ENCODE measurements at regions not wholly inside any gene's neighbourhood (a gene's known extent, or its start where the extent isn't known, plus 50 kb on each side); places are given as distances from the start of the nearest gene placed in this dataset.

DNA sequence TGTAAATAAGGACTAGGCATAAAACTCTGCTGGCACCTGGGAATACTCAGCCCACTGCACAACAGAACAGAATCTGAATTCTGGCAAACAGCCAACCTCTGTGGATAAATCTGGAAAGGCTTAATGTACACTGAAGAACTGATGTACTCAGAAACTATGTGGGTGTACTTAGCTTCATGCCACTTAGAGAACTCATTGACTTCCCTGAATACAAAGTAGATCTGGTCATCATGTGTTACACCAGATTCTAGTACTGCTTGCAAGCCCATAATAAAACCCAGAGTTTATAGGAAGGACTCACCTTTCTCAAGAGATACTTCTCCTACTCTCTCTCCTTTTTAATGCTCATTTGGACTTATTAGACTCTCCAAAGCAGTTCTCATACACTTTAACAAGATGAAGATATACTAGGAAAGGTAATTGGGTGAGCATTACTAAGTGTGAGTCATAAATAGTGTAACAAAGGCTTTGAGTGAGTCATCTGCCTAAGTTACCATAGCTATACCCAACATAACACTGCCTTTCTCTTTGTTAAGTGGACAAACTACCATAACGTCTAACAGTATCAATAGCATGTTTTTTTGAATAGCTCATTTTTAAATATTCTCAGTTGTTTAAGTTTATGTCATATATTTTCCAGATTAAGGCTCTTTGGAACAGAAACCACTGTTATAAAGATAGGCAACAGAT is 309.1 kb downstream of the MDFIC start:
- no peak overlapping the region for H3K27ac ChIP-seq (ENCODE audit: low read length)
- no peak overlapping the region for H3K4me3 ChIP-seq (ENCODE audit: low read length)
- H3K27me3 ChIP-seq (ENCODE audit: insufficient read depth, low read depth, low read length), result no peaks in the 10 kb centered on the region
- no peaks in the 10 kb centered on the region for H3K36me3 ChIP-seq (ENCODE audit: insufficient read depth, low read length)
- no peaks in the 10 kb centered on the region for H3F3A ChIP-seq (ENCODE audit: insufficient read depth, low read length, poor library complexity, severe bottlenecking)
- H2AFZ ChIP-seq (ENCODE audit: low read depth, low read length), result no peak overlapping the region
- no peaks in the 10 kb centered on the region for H3K9me3 ChIP-seq (ENCODE audit: low read length)
- TF ChIP-seq POLR2AphosphoS5 (IDR thresholded peaks at IDR 0.05), result no peak
- TF ChIP-seq MXI1 (conservative IDR thresholded peaks at IDR 0.05; ENCODE audit: poor library complexity, severe bottlenecking), result no peak
- no peak for TF ChIP-seq EZH2 (IDR thresholded peaks at IDR 0.05; ENCODE audit: borderline replicate concordance, insufficient read depth, low read length, poor library complexity, severe bottlenecking)
- TF ChIP-seq, protein P1, sequence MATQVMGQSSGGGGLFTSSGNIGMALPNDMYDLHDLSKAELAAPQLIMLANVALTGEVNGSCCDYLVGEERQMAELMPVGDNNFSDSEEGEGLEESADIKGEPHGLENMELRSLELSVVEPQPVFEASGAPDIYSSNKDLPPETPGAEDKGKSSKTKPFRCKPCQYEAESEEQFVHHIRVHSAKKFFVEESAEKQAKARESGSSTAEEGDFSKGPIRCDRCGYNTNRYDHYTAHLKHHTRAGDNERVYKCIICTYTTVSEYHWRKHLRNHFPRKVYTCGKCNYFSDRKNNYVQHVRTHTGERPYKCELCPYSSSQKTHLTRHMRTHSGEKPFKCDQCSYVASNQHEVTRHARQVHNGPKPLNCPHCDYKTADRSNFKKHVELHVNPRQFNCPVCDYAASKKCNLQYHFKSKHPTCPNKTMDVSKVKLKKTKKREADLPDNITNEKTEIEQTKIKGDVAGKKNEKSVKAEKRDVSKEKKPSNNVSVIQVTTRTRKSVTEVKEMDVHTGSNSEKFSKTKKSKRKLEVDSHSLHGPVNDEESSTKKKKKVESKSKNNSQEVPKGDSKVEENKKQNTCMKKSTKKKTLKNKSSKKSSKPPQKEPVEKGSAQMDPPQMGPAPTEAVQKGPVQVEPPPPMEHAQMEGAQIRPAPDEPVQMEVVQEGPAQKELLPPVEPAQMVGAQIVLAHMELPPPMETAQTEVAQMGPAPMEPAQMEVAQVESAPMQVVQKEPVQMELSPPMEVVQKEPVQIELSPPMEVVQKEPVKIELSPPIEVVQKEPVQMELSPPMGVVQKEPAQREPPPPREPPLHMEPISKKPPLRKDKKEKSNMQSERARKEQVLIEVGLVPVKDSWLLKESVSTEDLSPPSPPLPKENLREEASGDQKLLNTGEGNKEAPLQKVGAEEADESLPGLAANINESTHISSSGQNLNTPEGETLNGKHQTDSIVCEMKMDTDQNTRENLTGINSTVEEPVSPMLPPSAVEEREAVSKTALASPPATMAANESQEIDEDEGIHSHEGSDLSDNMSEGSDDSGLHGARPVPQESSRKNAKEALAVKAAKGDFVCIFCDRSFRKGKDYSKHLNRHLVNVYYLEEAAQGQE (IDR thresholded peaks at IDR 0.05; ENCODE audit: borderline replicate concordance), result no peak
- no peak for TF ChIP-seq TAF1 (IDR thresholded peaks at IDR 0.05; ENCODE audit: low read depth)
- TF ChIP-seq SMC3 (conservative IDR thresholded peaks at IDR 0.05; ENCODE audit: poor library complexity), result no peak
- TF ChIP-seq RAD21 (conservative IDR thresholded peaks at IDR 0.05), result no peak
- TF ChIP-seq EP300 (conservative IDR thresholded peaks at IDR 0.05; ENCODE audit: poor library complexity, severe bottlenecking), result no peak
- TF ChIP-seq, protein P2, sequence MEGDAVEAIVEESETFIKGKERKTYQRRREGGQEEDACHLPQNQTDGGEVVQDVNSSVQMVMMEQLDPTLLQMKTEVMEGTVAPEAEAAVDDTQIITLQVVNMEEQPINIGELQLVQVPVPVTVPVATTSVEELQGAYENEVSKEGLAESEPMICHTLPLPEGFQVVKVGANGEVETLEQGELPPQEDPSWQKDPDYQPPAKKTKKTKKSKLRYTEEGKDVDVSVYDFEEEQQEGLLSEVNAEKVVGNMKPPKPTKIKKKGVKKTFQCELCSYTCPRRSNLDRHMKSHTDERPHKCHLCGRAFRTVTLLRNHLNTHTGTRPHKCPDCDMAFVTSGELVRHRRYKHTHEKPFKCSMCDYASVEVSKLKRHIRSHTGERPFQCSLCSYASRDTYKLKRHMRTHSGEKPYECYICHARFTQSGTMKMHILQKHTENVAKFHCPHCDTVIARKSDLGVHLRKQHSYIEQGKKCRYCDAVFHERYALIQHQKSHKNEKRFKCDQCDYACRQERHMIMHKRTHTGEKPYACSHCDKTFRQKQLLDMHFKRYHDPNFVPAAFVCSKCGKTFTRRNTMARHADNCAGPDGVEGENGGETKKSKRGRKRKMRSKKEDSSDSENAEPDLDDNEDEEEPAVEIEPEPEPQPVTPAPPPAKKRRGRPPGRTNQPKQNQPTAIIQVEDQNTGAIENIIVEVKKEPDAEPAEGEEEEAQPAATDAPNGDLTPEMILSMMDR (IDR thresholded peaks at IDR 0.05; ENCODE audit: poor library complexity, severe bottlenecking), result no peak
- H3K79me2 ChIP-seq (replicated peaks; ENCODE audit: insufficient read depth, low read length), result no peaks in the 10 kb centered on the region
- H3K4me2 ChIP-seq (ENCODE audit: low read length), result no peak overlapping the region
- H3K9ac ChIP-seq (ENCODE audit: low read length), result no peak overlapping the region
- H4K20me1 ChIP-seq (ENCODE audit: insufficient read depth), result no peaks in the 10 kb centered on the region
- H3K9me2 ChIP-seq (ENCODE audit: insufficient read depth, low read length), result no peaks in the 10 kb centered on the region

DNA sequence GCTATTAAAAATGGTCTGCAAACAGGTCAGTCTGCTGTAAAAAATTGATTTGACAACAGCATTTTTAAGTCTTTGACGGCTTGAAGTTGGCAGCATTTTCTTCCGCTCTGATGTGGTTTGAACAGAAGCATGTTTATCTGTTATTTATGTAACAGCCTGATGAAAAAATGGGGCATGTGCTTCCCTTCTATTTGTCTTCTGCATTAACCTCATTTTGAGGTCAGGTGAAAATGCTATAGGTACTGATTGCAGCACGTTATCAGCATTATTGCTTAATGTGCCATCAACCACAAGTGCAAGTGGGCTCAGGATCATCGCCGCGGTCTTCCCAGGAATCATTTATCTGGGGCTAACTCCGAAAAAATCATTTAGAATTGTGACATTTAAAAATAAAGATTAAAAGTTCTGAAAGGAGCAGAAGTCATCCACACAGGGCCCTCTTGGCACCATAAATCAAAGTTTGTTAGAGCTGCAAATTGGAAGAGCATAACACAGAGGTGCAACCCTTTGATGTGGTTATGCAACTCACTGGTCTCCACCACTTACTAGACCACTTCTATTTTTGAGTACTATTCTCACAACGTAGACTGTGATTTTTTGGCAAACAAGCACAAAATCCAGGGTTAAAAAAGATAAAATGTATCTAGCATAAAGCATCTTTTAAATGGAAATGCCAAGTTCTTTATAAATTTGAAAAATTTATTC is 307.7 kb downstream of the MDFIC start:
- no peak overlapping the region for H3K9ac ChIP-seq (ENCODE audit: low read length)
- H3K36me3 ChIP-seq (ENCODE audit: insufficient read depth, low read length), result no peaks in the 10 kb centered on the region
- no peaks in the 10 kb centered on the region for H3K9me2 ChIP-seq (ENCODE audit: insufficient read depth, low read length)
- H2AFZ ChIP-seq (ENCODE audit: low read depth, low read length), result no peak overlapping the region
- no peak overlapping the region for H3K27ac ChIP-seq (ENCODE audit: low read length)
- H4K20me1 ChIP-seq (ENCODE audit: insufficient read depth), result no peaks in the 10 kb centered on the region
- no peaks in the 10 kb centered on the region for H3K9me3 ChIP-seq (ENCODE audit: low read length)
- no peak overlapping the region for H3K4me3 ChIP-seq (ENCODE audit: low read length)
- no peak overlapping the region for H3K4me2 ChIP-seq (ENCODE audit: low read length)
- TF ChIP-seq EZH2 (IDR thresholded peaks at IDR 0.05; ENCODE audit: borderline replicate concordance, insufficient read depth, low read length, poor library complexity, severe bottlenecking), result no peak
- TF ChIP-seq MXI1 (conservative IDR thresholded peaks at IDR 0.05; ENCODE audit: poor library complexity, severe bottlenecking), result no peak
- no peak for TF ChIP-seq RAD21 (conservative IDR thresholded peaks at IDR 0.05)
- no peak for TF ChIP-seq POLR2AphosphoS5 (IDR thresholded peaks at IDR 0.05)
- TF ChIP-seq, protein P1 (IDR thresholded peaks at IDR 0.05; ENCODE audit: borderline replicate concordance), result no peak
- TF ChIP-seq EP300 (conservative IDR thresholded peaks at IDR 0.05; ENCODE audit: poor library complexity, severe bottlenecking), result no peak
- TF ChIP-seq, protein P2 (IDR thresholded peaks at IDR 0.05; ENCODE audit: poor library complexity, severe bottlenecking), result no peak
- no peak for TF ChIP-seq SMC3 (conservative IDR thresholded peaks at IDR 0.05; ENCODE audit: poor library complexity)
- TF ChIP-seq TAF1 (IDR thresholded peaks at IDR 0.05; ENCODE audit: low read depth), result no peak
- no peaks in the 10 kb centered on the region for H3K27me3 ChIP-seq (ENCODE audit: insufficient read depth, low read depth, low read length)
- no peaks in the 10 kb centered on the region for H3F3A ChIP-seq (ENCODE audit: insufficient read depth, low read length, poor library complexity, severe bottlenecking)
- H3K79me2 ChIP-seq (replicated peaks; ENCODE audit: insufficient read depth, low read length), result no peaks in the 10 kb centered on the region

Measured in neural cell (in vitro differentiated cells).